Kidney tubule cell (primary cell): ENCODE measurements at regions not wholly inside any gene's neighbourhood (a gene's known extent, or its start where the extent isn't known, plus 50 kb on each side); places are given as distances from the start of the nearest gene placed in this dataset.
A peak's percentile ranks its signal among the peaks of the same experiment; 100 is the strongest.
"Not testable (repeated sequence)": the region's sequence is repeated elsewhere in the genome, so short reads cannot be mapped to it uniquely, and the experiment has no call there.

Experiments used
- DNase-seq: peaks from one replicate; pipeline ENCODE4 v3.0.0-alpha.2; 2018; ENCODE audit warnings: low spot score

- no peak for DNase-seq
Measured at GRCh38 chr2:199131876-199132275, 325.9 kb downstream of the SATB2 start.

- DNase-seq: no peak
Measured at GRCh38 chr2:199131136-199131655, 326.5 kb downstream of the SATB2 start.

GRCh38 chr2:199130501-199130900 is 327.2 kb downstream of the SATB2 start:
- DNase-seq: no peak

- no peak for DNase-seq
Measured at GRCh38 chr2:199128476-199129229, 329.1 kb downstream of the SATB2 start.

GRCh38 chr2:199119796-199120195 is 337.9 kb downstream of the SATB2 start:
- DNase-seq: no peak

GRCh38 chr2:199118673-199119112 is 339.0 kb downstream of the SATB2 start:
- DNase-seq: peak; percentile 23

GRCh38 chr2:199115169-199115568 is 342.6 kb downstream of the SATB2 start:
- DNase-seq: no peak

GRCh38 chr2:199113111-199113510 is 344.6 kb downstream of the SATB2 start:
- no peak for DNase-seq

GRCh38 chr2:199111458-199111857 is 346.3 kb downstream of the SATB2 start:
- DNase-seq: no peak

GRCh38 chr2:199108056-199108455 is 349.7 kb downstream of the SATB2 start:
- DNase-seq: no peak

- no peak for DNase-seq
Measured at GRCh38 chr2:199105826-199106225, 351.9 kb downstream of the SATB2 start.

GRCh38 chr2:199101487-199101886 is 356.3 kb downstream of the SATB2 start:
- no peak for DNase-seq

- peak; percentile 9 for DNase-seq
Measured at GRCh38 chr2:199100326-199101110, 357.2 kb downstream of the SATB2 start.

GRCh38 chr2:199092419-199092818 is 365.3 kb downstream of the SATB2 start:
- DNase-seq: no peak

GRCh38 chr2:199085261-199085660 is 372.5 kb downstream of the SATB2 start:
- DNase-seq: peak; percentile 25

GRCh38 chr2:199070322-199070949 is 387.3 kb downstream of the SATB2 start:
- peak; percentile 16 for DNase-seq

GRCh38 chr2:199064201-199064600 is 393.5 kb downstream of the SATB2 start:
- DNase-seq: no peak

GRCh38 chr2:199057936-199058335 is 399.8 kb downstream of the SATB2 start:
- DNase-seq: no peak

- DNase-seq: no peak
Measured at GRCh38 chr2:199055336-199055735, 402.4 kb downstream of the SATB2 start.

GRCh38 chr2:199042660-199043379 is 414.9 kb downstream of the SATB2 start:
- peak; percentile 35 for DNase-seq

- DNase-seq: no peak
Measured at GRCh38 chr2:199040522-199040921, 417.2 kb downstream of the SATB2 start.

GRCh38 chr2:199033761-199034160 is 424.0 kb downstream of the SATB2 start:
- not testable (repeated sequence) for DNase-seq
